ENCODE measurements at regions not wholly inside any gene's neighbourhood (a gene's known extent, or its start where the extent isn't known, plus 50 kb on each side); places are given as distances from the start of the nearest gene placed in this dataset.

DNA sequence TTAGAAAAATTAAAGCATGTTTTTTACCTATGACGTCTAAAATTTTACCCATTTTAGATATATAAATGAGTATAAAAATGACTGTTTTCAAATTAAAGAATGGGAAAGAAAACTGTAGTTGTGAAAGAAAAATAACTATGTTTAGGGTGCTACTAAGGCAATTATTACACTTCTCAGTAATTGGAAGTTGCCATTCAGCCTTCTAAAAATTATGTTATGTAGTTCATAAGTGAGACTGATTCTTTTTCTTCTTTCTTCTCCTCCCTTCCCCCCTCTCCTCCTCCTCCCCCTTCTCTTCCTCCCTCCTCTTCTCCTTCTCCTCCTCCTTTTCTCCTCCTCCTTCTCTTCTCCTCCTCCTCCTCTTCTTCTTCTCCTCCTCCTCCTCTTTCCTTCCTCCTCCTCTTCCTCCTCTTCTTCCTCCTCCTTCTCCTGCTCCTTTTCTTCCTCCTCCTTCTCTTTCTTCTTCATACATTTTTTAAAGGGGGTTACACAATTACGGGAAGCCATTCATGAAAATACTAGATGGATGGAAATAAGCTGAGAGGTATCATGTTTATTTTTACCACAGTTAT is 223.6 kb downstream of the CETN3 start:
- DNase-seq = no peak

DNA sequence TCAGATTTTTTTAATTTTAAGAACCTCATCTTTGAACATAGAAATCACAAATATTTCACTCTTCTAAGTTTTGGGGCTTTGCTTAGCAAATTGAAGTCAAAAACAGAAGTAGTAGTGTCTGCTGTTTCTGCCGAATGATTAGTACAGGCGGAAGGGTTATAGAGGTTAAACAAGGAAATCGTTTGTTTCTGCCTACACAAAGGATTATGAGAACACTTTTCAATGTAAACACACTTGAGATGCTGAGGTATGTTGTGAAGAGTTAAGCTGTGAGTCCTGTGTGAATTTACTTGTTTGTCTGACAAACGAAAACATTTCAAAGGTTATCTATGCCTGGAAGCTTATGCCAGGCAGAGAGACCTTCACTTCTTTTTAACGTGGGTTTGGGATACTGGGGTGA is 224.8 kb downstream of the CETN3 start:
- no peak for DNase-seq

DNA sequence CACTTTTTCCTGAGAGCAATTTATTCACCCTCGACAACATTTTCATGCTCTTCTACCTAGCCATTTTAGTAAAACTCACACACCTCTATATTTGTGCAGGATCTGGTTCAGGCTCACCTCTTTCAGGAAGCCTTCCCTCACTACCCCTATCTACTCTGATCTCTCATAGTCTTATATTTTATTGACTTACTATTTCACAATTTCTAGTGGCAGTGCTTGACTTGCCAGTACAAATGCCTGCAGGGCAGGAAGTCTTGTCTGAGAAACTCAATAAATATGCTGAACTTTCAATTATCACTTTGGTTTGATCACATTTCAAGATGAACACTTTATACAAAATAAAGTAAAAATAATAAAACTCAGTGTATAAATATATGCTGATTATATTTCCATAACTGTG is 226.8 kb downstream of the CETN3 start:
- DNase-seq = no peak

DNA sequence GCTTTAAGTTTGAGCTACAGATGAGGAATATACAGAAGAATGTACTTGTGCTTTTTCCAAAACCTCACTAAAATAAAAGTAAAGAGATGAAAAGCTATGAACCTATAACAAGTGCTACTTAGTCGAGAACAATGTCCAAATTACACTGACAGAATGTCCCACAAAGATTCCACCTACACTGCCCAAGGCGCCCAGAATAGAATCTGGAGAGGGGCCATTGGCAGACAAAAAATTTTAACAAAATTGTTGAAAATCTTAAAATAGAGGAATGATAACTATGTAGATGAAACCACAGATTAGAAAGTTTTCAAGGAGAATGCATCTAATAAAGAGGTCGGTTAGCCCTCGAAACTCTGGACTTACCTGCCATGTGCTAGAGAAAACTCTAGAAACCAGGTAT is 235.3 kb downstream of the CETN3 start:
- no peak for DNase-seq

DNA sequence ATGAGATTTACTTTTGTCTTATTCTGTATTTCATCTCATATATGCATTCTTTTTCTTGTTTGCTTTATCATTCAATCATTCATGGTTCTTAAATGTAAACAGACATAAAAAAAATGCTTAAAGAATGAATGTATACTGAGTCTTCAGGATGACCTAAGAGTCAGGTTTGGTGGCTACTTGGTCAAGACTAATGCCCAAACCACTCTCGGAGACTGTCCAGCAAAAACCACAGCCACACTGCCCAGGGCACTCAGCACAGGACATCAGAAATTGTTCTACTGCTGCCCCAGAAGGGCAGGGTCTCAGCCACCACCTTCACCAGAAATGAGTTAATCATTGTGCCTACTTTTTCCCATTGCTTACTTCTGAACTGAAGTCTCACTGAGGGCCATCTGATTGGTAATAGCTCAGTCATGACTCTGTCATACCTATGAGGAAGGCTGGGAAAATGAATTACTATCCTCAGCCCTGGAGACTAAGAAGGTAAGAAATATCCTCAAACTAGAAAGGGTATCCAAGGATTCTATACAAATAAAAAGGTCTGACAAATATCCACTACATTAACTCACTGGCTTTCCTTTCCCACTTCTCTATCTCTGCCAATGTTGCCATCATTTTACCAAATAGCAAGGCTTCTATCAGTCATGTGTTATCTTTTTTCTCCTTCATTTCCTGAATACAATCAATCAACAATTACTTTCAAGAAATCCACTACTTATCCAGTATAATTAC is 236.1 kb downstream of the CETN3 start:
- no peak for DNase-seq

DNA sequence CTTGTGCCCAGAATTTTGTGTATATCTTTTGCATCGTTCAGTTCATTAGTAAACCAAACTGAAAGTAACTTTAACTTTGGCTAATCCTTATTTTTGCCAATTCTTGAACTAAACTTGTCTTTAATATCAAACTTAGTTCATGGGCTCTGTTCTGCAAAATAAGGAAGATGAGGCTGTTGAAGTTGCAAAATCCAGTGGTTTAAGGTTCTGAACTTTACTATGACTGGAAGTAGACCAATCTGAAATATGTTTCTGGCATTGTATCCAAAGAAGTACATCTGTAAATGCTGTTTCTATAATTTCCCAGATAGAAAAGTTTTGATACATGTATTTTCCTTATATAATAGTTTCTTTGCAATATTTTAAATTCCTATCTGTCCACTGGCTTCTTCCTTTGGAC is 238.1 kb downstream of the CETN3 start:
- peak; percentile 5 for DNase-seq

DNA sequence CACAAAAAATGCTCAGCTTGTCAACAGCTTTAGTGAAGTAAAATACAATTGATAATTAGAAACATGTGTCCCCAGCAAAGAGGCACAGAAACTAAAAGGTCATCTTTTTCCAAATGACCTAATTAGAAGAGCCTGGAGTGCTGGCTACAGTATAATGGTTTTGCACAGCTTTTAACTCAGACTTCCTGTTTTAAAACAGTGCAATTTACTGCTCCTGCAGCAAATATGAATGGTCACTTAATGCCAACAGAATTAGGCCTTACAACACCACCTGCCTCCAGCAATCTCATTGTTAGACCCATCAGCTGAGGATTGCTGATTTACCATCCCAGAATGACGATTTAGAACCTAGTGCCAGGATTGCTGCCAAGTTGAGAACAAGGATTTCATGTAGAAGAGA is 239.3 kb downstream of the CETN3 start:
- DNase-seq = no peak

- peak; percentile 13 for DNase-seq
Observed at GRCh38 chr5:90169078-90169477, 240.5 kb downstream of the CETN3 start.

DNA sequence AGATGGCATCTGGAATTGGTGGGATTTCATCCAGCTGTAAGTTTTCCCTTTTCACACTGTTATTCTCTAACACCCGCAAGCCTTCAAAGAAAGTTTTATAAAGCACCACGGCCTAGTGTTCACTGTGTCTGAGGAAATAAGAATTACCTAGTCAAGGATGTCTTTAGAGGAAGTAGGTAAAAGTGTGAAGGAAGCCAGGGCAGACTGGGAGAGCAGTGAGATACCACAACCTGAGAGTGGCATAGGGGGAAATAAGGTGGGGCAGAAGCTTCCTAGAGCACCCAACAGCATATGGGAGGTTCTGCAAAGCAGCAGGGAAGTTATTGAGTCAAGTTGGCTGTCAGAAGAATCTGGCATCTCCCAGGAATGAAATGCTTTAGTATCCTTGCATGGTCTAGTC is 241.2 kb downstream of the CETN3 start:
- DNase-seq = no peak

GRCh38 chr5:90166816-90167215 is 242.7 kb downstream of the CETN3 start:
- DNase-seq = no peak

DNA sequence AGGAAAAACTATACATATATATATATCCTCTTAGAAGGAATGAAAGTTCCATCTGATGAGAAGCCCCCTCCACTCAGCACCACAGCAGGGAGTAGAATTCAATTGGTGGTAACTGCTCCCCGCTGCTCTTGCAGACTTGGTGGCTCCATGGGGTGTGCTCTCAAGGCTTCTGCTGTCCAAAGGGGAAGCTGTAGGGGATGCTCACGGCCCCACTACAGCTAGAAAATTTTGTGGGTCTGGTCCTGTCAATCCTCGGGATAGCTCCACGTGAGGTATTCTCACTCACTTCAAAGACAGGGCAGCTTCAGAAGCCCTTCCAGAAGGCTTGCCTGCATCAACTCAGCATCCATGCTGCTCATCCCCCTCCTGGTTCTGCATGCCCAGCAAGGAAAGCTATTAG is 247.2 kb downstream of the CETN3 start:
- no peak for DNase-seq

GRCh38 chr5:90161414-90161813 is 248.1 kb downstream of the CETN3 start:
- peak; percentile 61 for DNase-seq

DNA sequence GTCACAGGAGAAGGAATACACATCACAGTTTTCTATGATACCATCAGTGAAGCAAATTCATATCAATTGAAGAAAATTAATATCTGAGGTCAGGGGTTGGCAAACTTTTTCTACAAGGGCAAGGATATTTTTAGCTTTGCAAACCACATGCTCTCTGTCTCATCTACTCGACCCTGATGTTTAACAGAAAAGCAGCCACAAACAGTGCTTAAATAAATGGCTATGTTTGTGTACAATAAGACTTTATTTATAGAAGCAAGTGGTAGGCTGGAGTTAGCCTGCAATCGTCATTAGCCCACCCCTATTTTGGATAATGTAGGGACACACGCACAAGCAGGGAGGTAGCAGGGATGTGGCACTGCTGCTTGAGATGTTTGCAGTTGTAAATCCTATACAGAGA is 251.4 kb downstream of the CETN3 start:
- DNase-seq = no peak

DNA sequence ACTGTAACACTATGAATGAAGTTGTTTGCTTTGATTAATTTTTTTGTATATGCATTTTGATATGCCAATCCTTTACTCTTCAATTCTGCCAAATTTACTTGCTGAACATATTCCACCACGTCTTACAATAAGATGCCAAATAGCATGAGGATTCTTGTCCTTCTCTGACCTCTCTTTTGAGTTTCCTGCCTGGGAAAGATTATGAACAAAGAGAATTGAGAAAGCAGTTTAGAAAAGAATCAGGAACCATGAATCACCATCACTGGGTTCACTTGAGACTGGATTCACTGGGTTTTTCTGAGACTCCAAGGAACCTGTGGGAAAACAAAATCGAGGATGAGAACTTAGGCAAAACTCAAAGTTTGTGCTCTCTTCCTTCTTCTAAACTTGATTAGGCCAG is 256.5 kb downstream of the CETN3 start:
- no peak for DNase-seq

- DNase-seq = no peak
Observed at GRCh38 chr5:90144625-90145327, 264.8 kb downstream of the CETN3 start.

DNA sequence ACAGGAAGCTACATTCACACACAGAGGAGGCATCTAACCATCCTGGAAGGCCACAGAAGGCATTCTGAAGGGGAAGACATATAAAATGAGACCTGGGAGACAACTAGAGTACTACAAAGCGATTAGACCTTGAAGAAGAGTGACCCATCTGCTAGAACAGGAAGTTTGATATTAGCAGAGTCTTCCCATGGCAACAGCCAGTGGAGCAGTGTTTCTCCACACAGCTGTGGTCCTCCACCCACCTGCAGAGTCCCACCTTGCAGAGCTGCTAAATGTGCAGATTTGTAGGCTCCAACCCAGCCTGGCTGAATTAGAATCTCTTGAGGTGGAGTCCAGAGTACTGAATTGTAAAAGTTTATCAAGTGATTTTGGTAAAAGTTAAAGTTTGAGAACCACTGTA is 267.0 kb downstream of the CETN3 start:
- no peak for DNase-seq

- DNase-seq = no peak
Observed at GRCh38 chr5:90141984-90142383, 267.6 kb downstream of the CETN3 start.

DNA sequence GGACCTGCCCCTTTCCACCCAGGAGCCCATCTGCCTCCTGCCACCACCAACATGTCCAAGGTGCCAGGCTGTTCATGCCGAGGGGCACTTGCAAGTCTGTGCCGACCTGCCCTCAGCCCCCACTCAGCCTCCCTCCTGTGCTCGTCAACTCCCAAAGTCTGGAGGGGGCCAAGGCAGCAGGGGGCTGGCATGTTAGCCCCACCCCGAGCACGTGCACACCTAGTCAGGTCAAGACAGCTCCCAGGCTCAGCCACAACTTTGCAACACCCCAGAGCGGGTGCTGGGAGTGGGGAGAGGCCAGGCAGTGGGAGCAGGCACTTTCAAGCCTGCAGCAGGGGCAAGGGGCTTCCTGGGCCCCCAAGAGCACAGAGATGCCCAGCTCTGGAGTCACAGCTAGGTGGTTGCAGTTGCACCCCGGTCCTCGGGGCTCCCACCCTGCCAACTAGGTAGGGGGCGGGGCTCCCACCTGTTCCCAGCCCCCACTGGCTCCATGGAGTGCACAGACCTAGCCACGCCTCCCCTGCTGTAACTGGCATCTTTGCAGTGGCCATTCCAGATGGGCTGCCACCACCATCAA is 272.5 kb downstream of the CETN3 start:
- no peak for DNase-seq

- no peak for DNase-seq
Observed at GRCh38 chr5:90135779-90136378, 273.7 kb downstream of the CETN3 start.

DNA sequence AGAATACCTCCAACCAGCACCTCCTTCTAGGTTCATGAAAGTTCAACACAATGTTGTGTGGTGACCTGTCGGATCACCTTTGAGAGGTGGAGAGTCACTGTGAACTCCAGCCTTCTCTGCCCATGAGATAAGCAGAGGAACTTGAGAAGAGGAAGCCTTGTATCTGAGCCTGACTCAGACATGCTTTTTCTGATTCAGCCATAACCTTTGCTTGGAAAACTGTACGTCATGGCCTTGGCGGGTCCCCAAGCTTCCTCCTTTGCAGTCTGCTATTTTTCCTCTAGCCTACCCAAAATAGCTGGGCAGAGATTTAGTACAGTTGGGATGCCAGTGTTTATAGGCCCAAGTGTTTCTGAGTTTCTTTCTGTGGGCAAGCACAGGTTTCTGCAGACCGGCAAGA is 274.7 kb downstream of the CETN3 start:
- DNase-seq = no peak

DNA sequence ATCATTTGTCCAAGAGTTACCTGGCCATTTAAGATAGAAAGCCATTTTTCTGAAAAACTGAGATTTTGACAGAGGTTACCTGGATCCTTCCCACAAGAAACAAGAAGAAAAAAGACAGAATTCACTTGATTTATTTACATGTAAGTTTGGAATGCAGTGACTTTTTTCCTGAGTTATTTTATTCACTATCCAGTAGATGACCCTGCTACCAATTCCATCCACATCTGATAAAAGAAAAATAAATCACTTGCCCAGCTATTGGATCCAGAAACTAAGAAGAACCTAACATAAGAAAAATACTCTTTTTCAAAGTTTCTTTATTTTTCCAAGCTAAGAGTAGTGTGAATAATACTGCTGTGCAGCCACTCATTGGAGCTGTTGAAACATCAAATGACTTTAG is 275.2 kb downstream of the CETN3 start:
- DNase-seq = no peak

GRCh38 chr5:90133941-90134340 is 275.6 kb downstream of the CETN3 start:
- DNase-seq = no peak

DNA sequence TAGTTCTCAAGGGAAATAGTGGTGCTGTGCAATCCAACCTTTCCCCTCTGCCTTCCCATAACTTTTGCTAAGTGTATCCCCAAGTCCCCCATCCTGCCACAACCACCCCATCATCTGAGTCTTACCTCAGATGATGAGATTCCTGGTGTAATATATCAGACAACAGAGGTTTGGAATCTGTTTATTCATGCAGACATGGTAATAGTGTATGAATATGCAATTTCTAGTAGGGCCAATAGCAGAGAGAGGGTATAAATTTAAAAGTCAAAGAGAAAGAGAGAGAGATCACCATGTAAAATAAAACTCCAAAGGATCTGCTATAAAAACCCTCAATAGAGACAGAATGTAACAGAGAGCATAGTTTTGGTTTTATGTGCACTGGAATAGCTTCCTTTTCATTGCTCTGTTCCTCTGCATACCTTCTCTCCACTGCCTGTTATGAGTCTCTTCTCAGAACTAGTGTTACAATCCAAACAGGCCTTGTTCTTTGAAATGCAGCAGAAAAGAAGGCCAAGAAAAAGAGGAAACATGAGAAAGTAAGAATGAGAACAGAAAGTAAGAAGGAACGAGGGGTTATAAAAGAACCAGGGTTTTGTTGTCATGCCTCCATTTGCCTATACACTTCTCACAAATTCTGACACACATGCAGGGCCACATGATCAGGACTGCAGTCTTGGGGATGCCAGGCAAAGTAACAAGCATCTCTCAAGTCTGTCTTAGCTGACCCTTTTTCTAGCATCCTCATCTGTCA is 278.0 kb downstream of the CETN3 start:
- DNase-seq = no peak

All from hematopoietic multipotent progenitor cell treated with erythropoietin and hydrocortisone succinate and interleukin-3 and kit ligand, for 6 days (in vitro differentiated cells).